Left lung (tissue), 4 donors: ENCODE measurements at regions not wholly inside any gene's neighbourhood (a gene's known extent, or its start where the extent isn't known, plus 50 kb on each side); places are given as distances from the start of the nearest gene placed in this dataset.

ENCODE experiments used
- ATAC-seq: fragments of 200-7000 bp; cut with Tn5 transposase; one replicate; pipeline ENCODE4 v1.9.1; 2020; ENCODE audit warnings: moderate library complexity
- DNase-seq, 4 donors: peaks; one replicate each; pipeline ENCODE4 v3.0.0-alpha.2; 2013 to 2020
- H3K27ac ChIP-seq, 2 donors: fragments of 200-600 bp; sonication (generic) in 1 of 2; one replicate each; pipeline versions ENCODE4 v1.5.0 to v1.8.0; 2020 to 2021
- H3K27me3 ChIP-seq, 2 donors: fragments of 200-600 bp; sonication (generic) in 1 of 2; one replicate each; pipeline versions ENCODE4 v1.5.0 to v1.8.0; 2020 to 2021
- H3K36me3 ChIP-seq, 2 donors: fragments of 200-600 bp; sonication (generic) in 1 of 2; one replicate each; pipeline versions ENCODE4 v1.5.0 to v1.8.0; 2020 to 2021
- H3K4me1 ChIP-seq, 2 donors: fragments of 200-600 bp; one replicate each; pipeline ENCODE4 v1.8.0; 2021
- H3K4me3 ChIP-seq, 2 donors: fragments of 200-600 bp; sonication (generic) in 1 of 2; one replicate each; pipeline versions ENCODE4 v1.5.0 to v1.8.0; 2020 to 2021; ENCODE audit warnings: mild to moderate bottlenecking in 1 of 2
- H3K9me3 ChIP-seq, 2 donors: fragments of 200-600 bp; sonication (generic) in 1 of 2; one replicate each; pipeline versions ENCODE4 v1.5.0 to v1.8.0; 2020 to 2021
- CTCF ChIP-seq, 2 donors: fragments of 200-600 bp; sonication (generic) in 1 of 2; IDR thresholded peaks; one replicate each; pipeline versions ENCODE4 v1.5.0 to v1.8.0; 2021; ENCODE audit warnings: antibody characterized with exemption in 2 of 2
- intact Hi-C, 2 donors: fragments of 100-400 bp; cut with DNase I; formaldehyde crosslinking; loops; one replicate each; pipeline versions ENCODE4 v1.11.2 to v1.14.2; 2022
- donor health status: DM: no; HTN: yes; CAD: no.
- donor health status: DM: no; HTN: no; CAD: no.

- no peak overlapping the region for H3K4me3 ChIP-seq
- no peaks in the 10 kb centered on the region for H3K27me3 ChIP-seq
- no peaks in the 10 kb centered on the region for H3K4me1 ChIP-seq
- intact Hi-C loops: no loop called here
- H3K36me3 ChIP-seq: no peaks in the 10 kb centered on the region
- H3K9me3 ChIP-seq: no peaks in the 10 kb centered on the region
- no peak for ATAC-seq
- no peak for TF ChIP-seq CTCF (IDR thresholded peaks at IDR 0.05)
- no peak overlapping the region for H3K27ac ChIP-seq
- DNase-seq: no peak
Measured at GRCh38 chr17:72427761-72428109, 306.9 kb downstream of the SOX9 start.

- Histone ChIP-seq H3K27me3 (no peaks in the 10 kb centered on the region), H3K4me3 (no peak overlapping the region), H3K4me1 (no peaks in the 10 kb centered on the region), H3K27ac (no peak overlapping the region), H3K36me3 (no peaks in the 10 kb centered on the region), H3K9me3 (no peaks in the 10 kb centered on the region)
- TF ChIP-seq CTCF (IDR thresholded peaks at IDR 0.05): no peak
- DNase-seq (no peak), ATAC-seq (no peak)
- intact Hi-C loops: no loop called here
Measured at GRCh38 chr17:72429066-72429638, 308.3 kb downstream of the SOX9 start.

- Histone ChIP-seq H3K27me3 (no peaks in the 10 kb centered on the region), H3K4me3 (no peak overlapping the region), H3K9me3 (no peaks in the 10 kb centered on the region), H3K4me1 (no peaks in the 10 kb centered on the region), H3K27ac (no peak overlapping the region), H3K36me3 (no peaks in the 10 kb centered on the region)
- TF ChIP-seq CTCF (IDR thresholded peaks at IDR 0.05): no peak
- intact Hi-C loops: no loop called here
- no peak for DNase-seq
- ATAC-seq: no peak
Measured at GRCh38 chr17:72430611-72431432, 310.0 kb downstream of the SOX9 start.

- ATAC-seq: no peak
Measured at GRCh38 chr17:72432143-72432621, 311.4 kb downstream of the SOX9 start.

More at GRCh38 chr17:72432143-72432621, 311.4 kb downstream of the SOX9 start:
- no peaks in the 10 kb centered on the region for H3K27me3 ChIP-seq
- no peaks in the 10 kb centered on the region for H3K4me1 ChIP-seq
- no peaks in the 10 kb centered on the region for H3K9me3 ChIP-seq
- peak in 1 of 4 donors; percentile 39 for DNase-seq
- TF ChIP-seq CTCF (IDR thresholded peaks at IDR 0.05): no peak
- H3K36me3 ChIP-seq: no peaks in the 10 kb centered on the region
- no peak overlapping the region for H3K4me3 ChIP-seq
- intact Hi-C loops: no loop called here
- H3K27ac ChIP-seq: no peak overlapping the region
